Brain pericyte (primary cell): ENCODE measurements at regions not wholly inside any gene's neighbourhood (a gene's known extent, or its start where the extent isn't known, plus 50 kb on each side); places are given as distances from the start of the nearest gene placed in this dataset.

Experiments used
- DNase-seq: peaks from one replicate; pipeline ENCODE4 v3.0.0-alpha.2; 2012; ENCODE audit warnings: low read depth, low spot score

GRCh38 chr22:49290711-49291110, 537.0 kb downstream of the BRD1 start:
- DNase-seq, result no peak

- no peak for DNase-seq
Observed at GRCh38 chr22:49289822-49290679, 537.6 kb downstream of the BRD1 start.

DNA sequence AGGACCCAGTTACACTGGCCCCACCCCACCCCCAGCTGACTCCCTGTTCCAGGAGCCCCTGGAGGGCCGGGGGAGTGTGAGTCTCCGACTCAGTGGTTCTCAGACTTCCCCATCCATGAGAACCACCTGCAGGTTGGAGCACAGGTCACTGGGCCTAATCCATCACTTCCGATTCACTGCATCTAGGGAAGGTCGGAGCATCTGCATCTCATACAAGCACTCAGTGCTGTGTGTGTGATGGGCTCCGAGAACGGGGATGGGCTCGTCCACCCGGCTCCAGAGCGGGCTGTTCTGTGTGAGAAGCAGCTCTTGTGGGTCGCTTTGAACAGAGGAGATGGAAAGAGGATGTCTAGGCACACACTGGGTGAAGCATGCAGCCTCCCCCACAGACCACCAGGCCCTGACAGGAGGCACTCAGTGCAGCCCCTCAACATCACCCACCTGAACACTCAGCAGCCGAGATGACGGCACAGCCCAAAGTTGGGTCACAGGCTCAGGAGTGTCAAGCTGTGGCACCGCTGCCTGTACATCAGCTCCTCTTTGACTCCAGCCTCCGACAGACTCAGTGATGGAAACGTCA, 541.4 kb downstream of the BRD1 start:
- DNase-seq, result no peak

GRCh38 chr22:49284931-49285330, 542.7 kb downstream of the BRD1 start:
- DNase-seq, result no peak

DNA sequence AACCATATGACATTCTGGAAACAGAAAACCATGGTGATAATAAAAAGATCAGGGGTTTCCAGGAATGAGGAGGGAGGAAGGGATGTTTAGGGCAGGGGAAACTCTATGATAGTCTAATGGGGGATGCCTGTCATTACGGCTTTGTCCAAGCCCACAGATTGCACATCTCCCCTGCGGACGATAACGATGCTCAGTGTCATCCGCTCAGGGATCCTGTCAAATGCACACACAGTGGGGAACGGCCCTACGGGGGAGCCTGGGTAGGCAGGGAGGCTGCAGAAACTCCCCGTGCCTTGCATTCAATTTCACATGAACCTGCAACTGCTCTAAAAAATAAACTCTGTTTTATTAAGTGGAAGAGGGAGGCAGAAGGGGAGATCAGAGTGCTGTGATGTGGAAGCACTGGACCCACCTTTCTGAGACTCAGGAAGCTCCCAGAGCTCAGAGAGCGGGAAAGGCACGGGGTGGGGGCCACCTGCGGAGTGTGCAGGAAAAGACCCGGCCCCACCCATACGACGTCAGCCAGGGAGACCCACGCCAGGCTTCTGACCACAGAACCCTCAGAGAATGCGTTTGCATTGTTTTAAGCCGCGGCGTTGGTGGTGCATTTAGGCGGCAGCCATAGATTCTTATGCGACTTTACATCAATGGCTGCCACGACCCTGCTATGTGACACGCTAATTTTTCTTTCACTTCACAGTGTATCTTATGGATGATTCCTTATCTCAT, 543.5 kb downstream of the BRD1 start:
- no peak for DNase-seq

DNA sequence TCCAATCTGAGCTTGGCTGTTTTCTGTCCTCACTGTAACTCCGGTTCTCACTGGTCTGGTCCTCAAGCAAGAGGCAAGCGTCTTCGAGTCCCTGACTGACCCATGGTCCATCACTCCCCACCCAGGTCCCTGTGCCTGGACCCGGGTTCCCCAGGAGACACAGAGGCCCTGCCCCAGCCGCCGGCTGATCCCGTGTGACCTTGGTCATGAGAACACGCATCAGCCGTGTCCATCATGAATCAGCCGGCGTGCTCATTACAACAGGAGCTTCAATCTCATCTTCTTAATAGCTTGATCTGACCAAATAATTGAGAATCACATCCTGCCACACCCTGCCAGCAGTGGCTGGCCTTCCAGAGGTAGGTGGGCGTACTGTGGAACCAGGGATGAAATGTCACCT, 545.1 kb downstream of the BRD1 start:
- DNase-seq, result no peak

DNA sequence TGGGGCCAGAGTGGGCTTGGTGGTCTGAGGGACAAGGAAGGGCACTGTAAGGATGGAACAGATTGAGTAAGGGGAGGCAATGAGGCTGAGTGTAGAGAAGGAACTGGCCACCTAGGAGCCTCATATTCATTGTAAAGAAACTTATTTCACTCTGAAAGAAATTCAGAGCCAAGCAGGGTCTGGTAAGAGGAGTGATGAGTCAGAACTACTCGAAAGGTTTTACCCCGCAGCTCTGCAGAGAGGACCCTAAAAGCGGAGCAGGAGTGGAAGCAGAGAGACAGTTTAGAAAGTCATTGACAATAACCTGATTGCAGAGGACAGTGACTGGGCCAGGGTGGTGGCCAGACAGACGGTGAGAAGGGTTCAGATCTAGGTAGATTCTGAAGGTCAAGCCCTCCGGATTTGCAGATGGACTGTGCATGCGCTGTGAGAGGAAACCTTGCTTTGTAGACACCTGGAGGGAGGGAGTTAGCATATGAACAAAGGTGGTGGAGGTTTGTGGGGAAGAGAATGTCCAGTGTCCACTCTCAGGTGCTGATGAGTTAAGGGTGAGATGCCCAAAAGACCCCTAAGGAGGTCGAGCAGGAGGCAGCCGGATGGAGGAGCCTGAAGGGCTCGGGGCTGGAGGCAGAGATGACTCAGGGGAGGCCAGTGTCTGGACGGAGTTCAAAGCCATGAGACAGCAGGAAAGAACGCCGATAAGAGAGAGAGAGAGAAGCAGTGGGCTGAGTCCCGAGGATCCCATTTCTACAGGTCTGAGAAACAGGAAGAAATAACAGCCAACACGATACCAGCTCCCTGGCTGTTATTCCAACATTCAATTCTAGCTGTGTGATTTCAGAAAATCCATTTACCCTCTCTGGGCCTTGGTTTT, 546.0 kb downstream of the BRD1 start:
- DNase-seq, result no peak

- DNase-seq, result no peak
Observed at GRCh38 chr22:49278340-49278739, 549.3 kb downstream of the BRD1 start.

DNA sequence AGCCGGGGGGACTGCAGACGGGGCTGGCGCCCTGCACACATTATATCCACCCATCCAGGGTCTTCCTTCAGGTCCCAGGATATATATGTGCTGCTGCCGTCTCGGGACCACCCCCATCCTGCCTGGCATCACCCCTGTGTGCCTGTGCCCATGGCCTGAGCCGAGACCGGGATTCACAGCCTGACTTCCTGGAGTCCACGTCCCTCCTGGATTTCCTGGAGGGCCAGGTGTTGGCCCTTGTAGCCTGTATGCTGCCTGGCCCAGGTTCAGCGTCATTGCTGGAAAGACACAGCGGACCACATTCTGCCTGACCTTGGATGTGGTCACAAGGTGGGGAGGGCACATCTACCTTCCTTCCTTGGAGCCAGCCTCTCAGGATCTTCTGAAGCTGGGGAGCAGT, 551.1 kb downstream of the BRD1 start:
- no peak for DNase-seq

DNA sequence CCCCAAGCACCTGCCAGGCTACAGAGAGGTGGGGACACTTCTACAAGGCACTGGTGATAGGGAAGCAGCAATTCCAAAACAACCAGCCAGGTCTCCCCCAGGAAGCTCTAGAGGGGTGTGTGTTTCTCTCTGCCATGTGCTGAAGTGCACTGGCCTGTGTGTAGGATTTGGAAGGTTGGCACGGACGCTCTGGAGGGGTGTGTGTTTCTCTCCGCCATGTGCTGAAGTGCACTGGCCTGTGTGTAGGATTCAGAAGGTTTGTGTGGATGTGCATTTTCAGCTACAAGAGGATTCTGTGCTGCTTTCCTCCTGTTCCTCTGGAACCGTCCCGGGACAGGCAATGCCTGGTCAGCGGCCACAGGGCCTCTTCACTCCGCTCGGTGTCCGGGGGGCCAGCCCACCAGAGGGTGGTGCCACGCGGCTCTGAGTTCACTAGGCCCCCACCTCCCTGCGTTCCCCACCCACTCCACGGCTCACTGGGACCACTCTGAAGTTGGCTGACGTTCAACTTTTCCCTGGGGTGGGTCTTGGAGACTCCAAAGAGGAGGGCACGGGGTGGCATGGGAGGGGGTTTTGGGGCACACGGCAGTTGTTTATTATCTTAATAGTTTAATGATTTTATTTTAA, 552.8 kb downstream of the BRD1 start:
- no peak for DNase-seq

DNA sequence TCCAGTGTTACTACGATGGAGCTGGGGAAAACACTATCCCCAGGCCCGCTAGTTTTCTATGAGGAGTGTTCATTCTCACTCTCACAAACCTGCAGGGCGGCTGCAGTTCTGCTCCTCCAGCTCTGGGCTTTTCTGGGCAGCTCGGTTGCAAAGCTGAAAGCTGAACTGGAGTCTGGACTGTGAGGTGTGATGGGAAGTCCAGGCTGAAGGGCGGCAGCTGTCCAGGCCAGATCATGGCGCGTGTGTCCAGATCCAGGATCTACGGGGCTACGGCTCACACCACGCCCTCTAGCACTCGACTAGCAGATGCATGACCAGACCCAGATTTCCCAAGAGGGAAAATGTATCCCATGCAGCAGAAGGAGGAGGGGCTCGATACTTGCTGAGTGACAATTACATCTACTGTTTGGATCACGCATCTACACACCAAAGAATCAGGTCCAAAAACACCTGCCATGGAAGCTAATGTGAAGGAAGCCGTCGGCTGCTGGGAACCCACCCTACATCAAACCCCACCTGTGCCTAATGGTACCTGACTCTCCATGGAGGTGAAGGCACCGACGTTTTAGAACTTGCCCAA, 555.0 kb downstream of the BRD1 start:
- no peak for DNase-seq

GRCh38 chr22:49271831-49272230, 555.8 kb downstream of the BRD1 start:
- DNase-seq, result no peak

- no peak for DNase-seq
Observed at GRCh38 chr22:49271369-49271727, 556.3 kb downstream of the BRD1 start.

- no peak for DNase-seq
Observed at GRCh38 chr22:49270595-49271368, 556.9 kb downstream of the BRD1 start.

DNA sequence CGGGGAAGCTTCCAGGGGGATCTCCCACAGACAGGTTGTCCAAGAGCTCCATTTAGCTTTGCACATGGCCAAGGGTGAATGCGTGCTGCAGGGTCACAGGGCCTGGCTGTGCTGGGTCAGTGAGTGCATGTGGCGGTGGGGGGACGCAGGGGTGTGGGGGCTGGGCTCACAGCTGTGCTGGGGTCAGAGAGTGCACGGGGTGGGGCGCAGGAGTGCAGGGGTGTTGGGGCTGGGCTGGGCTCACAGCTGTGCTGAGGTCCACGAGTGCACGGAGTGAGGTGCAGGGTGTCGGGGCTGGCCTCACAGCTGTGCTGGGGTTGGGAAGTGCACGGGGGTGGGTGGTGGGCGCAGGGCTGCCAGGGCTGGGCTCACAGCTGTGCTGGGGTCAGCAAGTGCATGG, 557.7 kb downstream of the BRD1 start:
- DNase-seq, result no peak

GRCh38 chr22:49269371-49269770, 558.3 kb downstream of the BRD1 start:
- DNase-seq, result no peak

DNA sequence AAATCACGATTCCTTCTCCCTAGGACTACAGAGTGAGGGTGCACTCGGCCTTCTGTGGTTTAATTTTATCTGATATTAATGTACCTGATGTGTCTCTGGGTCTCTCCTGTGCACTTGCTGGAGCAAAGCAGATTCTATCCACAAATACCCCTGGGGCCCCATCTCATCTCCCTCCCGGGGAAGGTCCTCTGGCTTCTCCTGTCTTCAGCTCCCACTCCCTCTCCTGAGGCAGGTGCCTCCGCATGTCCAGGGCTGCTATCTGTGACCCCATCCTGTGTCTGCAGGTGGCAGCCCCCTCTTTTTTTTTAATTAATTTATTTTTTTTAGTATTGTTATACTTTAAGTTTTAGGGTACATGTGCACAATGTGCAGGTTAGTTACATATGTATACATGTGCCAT, 558.7 kb downstream of the BRD1 start:
- DNase-seq, result no peak

DNA sequence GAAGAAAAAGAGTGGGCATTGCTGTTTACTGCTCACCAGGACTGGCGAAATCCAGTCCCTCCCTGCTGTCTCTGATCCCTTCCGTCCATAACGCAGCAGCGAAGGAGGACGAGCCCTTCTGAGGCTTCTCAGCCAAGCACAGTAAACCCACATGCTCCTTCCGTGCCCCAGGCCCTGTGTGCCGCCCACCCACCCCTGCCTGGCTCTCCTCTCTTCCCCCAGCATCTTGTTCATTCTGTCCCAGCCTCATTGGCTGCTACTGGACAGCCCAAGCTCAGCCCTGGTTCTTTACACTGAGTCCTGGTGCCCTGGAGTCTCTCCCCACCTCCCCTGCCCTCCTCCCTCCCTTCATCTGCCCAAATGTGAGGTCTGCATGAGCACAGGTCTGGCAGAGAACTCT, 559.7 kb downstream of the BRD1 start:
- DNase-seq, result no peak

DNA sequence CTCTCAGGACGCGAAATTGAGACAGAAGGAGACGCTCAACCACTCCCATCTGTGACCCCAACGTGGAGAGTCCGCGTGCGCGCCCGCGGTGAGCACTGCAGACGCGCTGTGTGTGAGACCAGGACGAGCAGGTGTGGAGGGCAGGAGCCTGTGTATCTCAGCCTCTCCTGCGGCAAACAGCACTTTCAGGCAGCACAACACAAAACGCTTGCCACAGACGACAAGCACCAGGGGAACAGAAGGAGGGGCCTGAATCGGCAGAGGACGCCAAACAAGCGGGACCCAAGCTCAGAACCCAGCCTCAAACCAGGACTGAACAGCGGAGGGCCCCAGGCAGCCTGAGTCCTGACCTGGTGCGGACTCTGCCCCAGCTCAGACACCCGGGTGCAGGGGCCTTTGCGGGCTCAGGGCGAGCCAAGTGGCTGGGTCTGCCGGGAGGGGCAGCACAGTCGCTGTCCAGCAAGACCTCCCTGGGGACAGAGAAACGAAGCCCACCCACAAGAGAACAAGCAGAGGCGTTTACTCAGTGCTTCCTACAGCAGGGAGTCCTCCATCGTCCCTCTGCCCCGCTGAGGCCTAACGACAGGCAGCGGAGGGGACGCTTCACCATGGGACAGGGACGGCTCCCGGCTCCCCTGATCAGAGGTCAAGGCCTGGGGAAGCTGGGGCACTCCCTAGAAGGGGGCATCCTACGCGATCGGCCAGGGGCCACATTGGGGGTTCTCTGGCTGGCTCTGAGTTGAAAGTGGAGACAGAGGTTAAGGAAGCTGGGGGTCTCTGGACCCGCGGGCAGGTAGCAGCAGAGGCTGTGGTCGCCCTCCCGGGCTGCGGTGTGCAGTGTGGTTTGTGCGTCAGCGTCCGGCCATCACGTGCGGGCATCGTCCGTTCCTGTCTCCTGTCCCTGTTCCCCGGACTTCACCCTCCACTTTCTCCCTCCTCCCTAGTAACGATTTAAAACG, 560.8 kb downstream of the BRD1 start:
- no peak for DNase-seq
